Activated naive CD4-positive, alpha-beta T cell treated with anti-CD3 and anti-CD28 coated beads for 36 hours (primary cell): ENCODE measurements at regions not wholly inside any gene's neighbourhood (a gene's known extent, or its start where the extent isn't known, plus 50 kb on each side); places are given as distances from the start of the nearest gene placed in this dataset.

Source experiments
- CTCF ChIA-PET: fragments of 350-600 bp; sonication (Branson Sonifier 250); formaldehyde crosslinking; loops from one replicate; lab custom pipeline; 2021; ENCODE audit warnings: antibody characterized with exemption; lab: Charles Lee
- DNase-seq: peaks from one replicate; pipeline ENCODE4 v3.0.0-alpha.2; 2020
- H3K27ac Mint-ChIP-seq: one replicate; pipeline ENCODE4 v1.8.0; 2021; ENCODE audit warnings: mild to moderate bottlenecking, mixed read lengths
- H3K27me3 Mint-ChIP-seq: one replicate; pipeline ENCODE4 v1.8.0; 2021; ENCODE audit warnings: low read depth, mixed read lengths
- H3K36me3 Mint-ChIP-seq: one replicate; pipeline ENCODE4 v1.8.0; 2021; ENCODE audit warnings: low read depth, mixed read lengths
- H3K4me1 Mint-ChIP-seq: one replicate; pipeline ENCODE4 v1.8.0; 2021; ENCODE audit warnings: low read depth, mixed read lengths
- H3K4me3 Mint-ChIP-seq: one replicate; pipeline ENCODE4 v1.8.0; 2021; ENCODE audit warnings: mild to moderate bottlenecking, moderate library complexity, mixed read lengths
- H3K9me3 Mint-ChIP-seq: one replicate; pipeline ENCODE4 v1.8.0; 2021; ENCODE audit warnings: mixed read lengths
- intact Hi-C: fragments of 100-400 bp; cut with micrococcal nuclease; formaldehyde crosslinking; loops from one replicate; pipeline ENCODE4 v1.15.1; 2023

DNA sequence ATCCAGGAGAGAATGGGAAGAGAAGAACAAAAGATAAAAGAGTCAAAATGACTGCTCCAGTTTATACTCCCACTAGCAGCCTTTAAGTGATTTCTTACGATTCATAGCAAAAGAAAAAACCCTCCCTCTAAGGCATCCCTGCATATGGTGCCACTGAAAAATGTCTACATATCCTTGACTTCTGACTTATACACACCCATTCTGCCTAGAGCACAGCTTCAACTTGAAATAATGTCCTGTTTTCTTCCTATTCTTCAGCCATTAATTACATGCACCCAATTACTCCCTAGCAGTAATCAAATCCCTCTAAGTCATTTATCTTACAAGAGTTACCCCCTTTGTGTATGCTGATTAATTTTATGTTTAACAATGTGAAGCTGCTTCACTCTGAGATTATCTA is 393.5 kb downstream of the HTR7 start:
- no peak overlapping the region for H3K4me3 Mint-ChIP-seq
- no peaks in the 10 kb centered on the region for H3K9me3 Mint-ChIP-seq
- H3K27ac Mint-ChIP-seq, result no peak overlapping the region
- no peaks in the 10 kb centered on the region for H3K36me3 Mint-ChIP-seq
- H3K27me3 Mint-ChIP-seq, result no peaks in the 10 kb centered on the region
- intact Hi-C loops, result no loop called here
- CTCF ChIA-PET, result no interaction called here
- H3K4me1 Mint-ChIP-seq, result no peaks in the 10 kb centered on the region
- DNase-seq, result no peak

DNA sequence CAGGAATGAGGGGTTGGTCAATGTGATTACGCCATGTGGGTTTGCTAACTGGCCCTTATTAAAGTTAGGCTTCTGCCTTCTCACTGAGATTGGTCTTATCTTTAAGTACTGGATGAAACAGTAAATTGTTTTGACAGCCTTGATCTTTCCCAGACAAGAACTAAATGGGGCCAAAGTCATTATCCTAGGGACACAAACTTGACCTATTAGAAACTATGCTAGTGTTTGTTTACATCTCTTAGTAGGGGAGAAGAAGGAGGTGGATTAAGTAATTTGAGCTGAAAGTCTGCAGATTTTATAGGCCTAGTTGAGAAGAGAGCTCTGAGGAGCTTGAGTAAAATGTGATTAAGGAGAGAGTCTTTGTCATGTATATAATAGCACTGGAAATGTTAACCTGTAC is 386.9 kb downstream of the HTR7 start:
- no peak for DNase-seq
- H3K27ac Mint-ChIP-seq, result no peak overlapping the region
- CTCF ChIA-PET, result no interaction called here
- H3K4me3 Mint-ChIP-seq, result no peak overlapping the region
- intact Hi-C loops, result no loop called here
- no peaks in the 10 kb centered on the region for H3K27me3 Mint-ChIP-seq
- H3K36me3 Mint-ChIP-seq, result no peaks in the 10 kb centered on the region
- no peaks in the 10 kb centered on the region for H3K4me1 Mint-ChIP-seq
- no peaks in the 10 kb centered on the region for H3K9me3 Mint-ChIP-seq

DNA sequence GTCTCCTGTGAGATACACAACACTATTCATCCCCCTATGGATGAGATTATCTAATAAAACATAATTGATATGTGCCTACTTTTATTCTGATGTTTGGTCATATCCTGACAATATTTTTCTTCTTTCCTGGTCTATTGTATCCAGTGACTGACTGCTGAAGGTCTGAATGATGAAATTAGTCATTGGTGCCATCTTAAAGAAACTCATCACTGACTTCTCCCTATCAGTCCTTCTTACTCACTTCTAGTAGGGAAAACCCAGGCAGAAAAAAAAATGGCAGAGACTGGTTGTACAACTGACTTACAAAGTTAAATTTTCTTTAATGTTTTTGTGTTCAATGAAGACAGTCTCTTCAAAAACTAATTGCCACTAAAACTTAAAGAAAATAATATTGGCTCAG is 377.4 kb downstream of the HTR7 start:
- intact Hi-C loops, result no loop called here
- Mint-ChIP-seq H3K27me3 (no peaks in the 10 kb centered on the region), H3K9me3 (peaks cover 8% of the 10 kb centered on the region), H3K27ac (no peak overlapping the region), H3K4me1 (no peaks in the 10 kb centered on the region), H3K4me3 (no peak overlapping the region), H3K36me3 (no peaks in the 10 kb centered on the region)
- DNase-seq, result no peak
- CTCF ChIA-PET, result no interaction called here

DNA sequence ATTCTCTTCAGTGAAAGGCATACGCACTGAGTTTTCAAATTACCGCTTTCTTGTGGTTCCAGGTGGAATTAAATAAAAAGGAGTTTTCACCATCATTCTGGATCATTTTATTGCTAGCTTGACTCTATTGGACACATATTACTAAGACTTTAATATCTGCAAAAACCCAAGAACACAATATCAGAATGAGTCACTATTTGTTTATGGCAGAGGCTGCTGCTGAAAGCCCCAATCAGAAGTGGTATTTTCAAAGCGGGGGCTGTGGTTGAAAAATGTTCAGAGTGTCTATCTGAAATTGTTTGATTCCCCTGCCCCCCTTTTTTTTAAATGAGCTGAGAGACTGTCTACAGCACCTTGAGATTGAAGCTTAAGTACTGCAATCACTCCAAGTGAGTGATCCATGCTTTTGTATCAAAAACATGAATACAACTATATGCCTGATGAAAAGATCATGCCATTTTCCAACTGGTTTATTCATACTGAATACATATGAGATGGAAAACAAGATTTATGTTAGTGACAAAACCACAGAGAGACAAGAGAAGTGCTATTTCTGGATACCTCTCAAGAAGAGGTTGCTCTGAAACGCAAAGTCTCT is 376.4 kb downstream of the HTR7 start:
- Mint-ChIP-seq H3K4me3 (no peak overlapping the region), H3K9me3 (peaks cover 8% of the 10 kb centered on the region), H3K27me3 (no peaks in the 10 kb centered on the region), H3K27ac (no peak overlapping the region), H3K4me1 (no peaks in the 10 kb centered on the region), H3K36me3 (no peaks in the 10 kb centered on the region)
- intact Hi-C loops, result no loop called here
- no peak for DNase-seq
- CTCF ChIA-PET, result no interaction called here

DNA sequence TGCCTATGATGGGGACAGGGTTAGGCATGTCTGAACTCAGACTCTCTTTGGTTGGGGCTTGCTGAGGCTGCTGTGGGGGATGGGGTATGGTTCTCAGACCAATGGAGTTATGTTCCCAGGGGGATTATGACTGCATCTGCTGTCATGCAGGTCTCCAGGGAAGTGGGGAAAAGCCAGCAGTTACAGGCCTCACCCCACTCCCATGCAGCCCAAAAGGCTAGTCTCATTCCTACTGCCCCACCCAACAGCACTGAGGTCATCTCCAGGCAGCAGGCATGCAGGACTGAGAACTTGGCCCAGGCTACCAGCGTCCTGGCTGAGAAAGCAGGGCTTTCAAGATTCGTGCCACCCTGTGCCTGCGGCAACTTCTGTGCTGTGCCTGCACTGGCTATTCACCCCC is 373.3 kb downstream of the HTR7 start:
- intact Hi-C loops, result no loop called here
- CTCF ChIA-PET, result no interaction called here

DNA sequence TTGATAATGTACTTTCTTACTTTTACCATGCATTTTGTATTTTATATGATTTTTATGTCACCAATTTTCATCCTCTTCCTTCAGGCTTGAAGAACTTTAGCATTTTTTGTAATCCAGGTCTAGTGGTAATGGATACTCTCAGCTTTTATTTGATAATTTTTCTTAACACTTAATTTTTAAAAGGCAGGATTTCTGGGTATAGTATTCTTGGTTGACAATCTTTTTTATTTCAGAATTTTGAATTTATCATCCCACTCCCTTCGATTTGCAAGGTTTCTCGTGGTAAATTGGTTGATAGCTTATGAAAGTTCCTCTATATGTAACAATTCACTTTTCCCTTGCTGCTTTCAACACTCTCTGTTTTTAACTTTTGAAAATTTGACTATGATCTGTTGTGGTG is 363.7 kb downstream of the HTR7 start:
- Mint-ChIP-seq H3K36me3 (no peaks in the 10 kb centered on the region), H3K4me3 (no peak overlapping the region), H3K9me3 (peaks cover 31% of the 10 kb centered on the region), H3K27ac (no peak overlapping the region), H3K4me1 (no peaks in the 10 kb centered on the region), H3K27me3 (no peaks in the 10 kb centered on the region)
- CTCF ChIA-PET, result no interaction called here
- intact Hi-C loops, result no loop called here
- DNase-seq, result no peak

More for the DNA sequence above, 373.3 kb downstream of the HTR7 start:
- DNase-seq, result no peak
- Mint-ChIP-seq H3K4me3 (no peak overlapping the region), H3K27ac (no peak overlapping the region), H3K4me1 (no peaks in the 10 kb centered on the region), H3K27me3 (no peaks in the 10 kb centered on the region), H3K36me3 (no peaks in the 10 kb centered on the region), H3K9me3 (peaks cover 6% of the 10 kb centered on the region)

DNA sequence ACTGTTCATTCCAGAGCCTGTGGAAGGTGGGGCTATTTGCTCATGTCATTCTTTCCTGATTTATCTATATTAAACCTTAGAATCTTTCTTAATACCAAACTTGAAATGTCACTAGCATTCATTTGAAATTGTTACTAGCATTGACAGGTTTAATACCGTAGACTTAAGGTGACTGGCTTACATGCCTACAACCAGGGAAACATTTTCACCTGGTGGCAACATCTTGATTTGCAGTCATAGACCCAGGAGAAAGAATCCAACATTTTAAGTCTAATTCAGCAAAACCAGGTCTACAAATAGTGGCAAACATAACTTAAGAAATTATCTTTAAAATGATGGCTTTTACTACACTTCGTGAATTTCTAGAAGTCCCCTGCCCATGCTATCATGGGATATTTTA is 353.7 kb downstream of the HTR7 start:
- H3K9me3 Mint-ChIP-seq, result no peaks in the 10 kb centered on the region
- no peaks in the 10 kb centered on the region for H3K36me3 Mint-ChIP-seq
- H3K4me3 Mint-ChIP-seq, result no peak overlapping the region
- H3K27ac Mint-ChIP-seq, result no peak overlapping the region
- no peaks in the 10 kb centered on the region for H3K4me1 Mint-ChIP-seq
- CTCF ChIA-PET, result no interaction called here
- DNase-seq, result no peak
- intact Hi-C loops, result no loop called here
- peaks cover 1% of the 10 kb centered on the region for H3K27me3 Mint-ChIP-seq

DNA sequence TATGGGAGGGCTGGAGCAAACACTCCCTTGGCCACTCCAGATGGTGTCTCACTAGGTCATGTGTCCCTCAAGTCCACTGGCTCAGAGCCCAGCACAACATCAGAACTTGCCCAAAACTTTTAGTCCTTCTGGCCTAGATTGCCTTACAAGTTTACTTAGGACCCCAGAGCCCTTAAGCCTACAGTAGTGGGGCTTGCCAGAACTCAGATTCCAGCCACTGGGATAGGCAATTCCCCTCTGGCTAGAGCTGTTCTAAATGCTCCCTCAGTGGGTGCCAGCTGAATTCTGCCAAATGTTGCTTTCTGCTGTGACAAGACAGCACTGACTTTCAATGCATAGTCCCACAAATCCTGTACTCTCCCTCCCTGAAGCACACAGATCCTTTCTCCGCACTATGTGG is 331.1 kb downstream of the HTR7 start:
- H3K4me1 Mint-ChIP-seq, result no peaks in the 10 kb centered on the region
- H3K27ac Mint-ChIP-seq, result no peak overlapping the region
- H3K36me3 Mint-ChIP-seq, result no peaks in the 10 kb centered on the region
- peaks cover 6% of the 10 kb centered on the region for H3K9me3 Mint-ChIP-seq
- CTCF ChIA-PET, result no interaction called here
- DNase-seq, result no peak
- H3K27me3 Mint-ChIP-seq, result peaks cover 4% of the 10 kb centered on the region
- no peak overlapping the region for H3K4me3 Mint-ChIP-seq
- intact Hi-C loops, result no loop called here

DNA sequence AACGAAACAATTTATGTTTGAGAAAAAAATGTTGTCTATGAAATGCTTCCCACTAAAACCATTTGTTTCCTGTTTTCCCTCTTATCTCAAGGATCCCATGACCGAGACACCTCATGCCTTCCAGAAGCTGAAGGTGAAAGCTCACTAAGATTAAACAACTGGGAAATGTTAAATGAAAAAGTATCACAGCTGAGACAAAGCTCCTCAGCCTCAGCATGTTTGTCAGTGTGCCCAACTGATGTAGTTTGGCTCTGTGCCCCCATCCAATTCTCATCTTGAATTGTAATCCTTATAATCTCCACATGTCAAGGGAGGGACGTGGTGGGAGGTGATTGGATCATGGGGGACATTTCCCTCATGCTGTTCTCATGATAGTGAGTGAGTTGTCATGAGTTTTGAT is 327.3 kb downstream of the HTR7 start:
- intact Hi-C loops, result no loop called here
- no peak for DNase-seq
- peaks cover 2% of the 10 kb centered on the region for H3K9me3 Mint-ChIP-seq
- H3K27me3 Mint-ChIP-seq, result peaks cover 3% of the 10 kb centered on the region
- no peaks in the 10 kb centered on the region for H3K4me1 Mint-ChIP-seq
- no peak overlapping the region for H3K4me3 Mint-ChIP-seq
- CTCF ChIA-PET, result no interaction called here
- no peak overlapping the region for H3K27ac Mint-ChIP-seq
- H3K36me3 Mint-ChIP-seq, result no peaks in the 10 kb centered on the region

DNA sequence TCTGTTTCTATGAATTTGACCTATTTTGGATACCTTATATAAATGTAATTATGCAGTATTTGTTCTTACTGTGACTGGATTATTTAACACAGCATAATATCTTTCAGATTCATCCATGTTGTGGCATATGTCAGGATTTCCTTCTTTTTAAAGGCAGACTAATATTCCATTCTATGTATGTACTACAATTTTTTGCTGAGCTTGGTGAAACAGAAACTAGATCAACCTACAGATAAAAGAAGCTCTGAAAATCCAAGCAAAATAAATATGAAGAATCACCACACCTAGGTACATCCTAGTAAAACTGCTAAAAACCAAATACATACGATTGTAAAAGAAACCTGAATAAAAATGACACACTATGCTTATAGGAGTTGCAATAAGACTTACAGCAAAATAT is 300.5 kb downstream of the HTR7 start:
- no peak overlapping the region for H3K4me3 Mint-ChIP-seq
- intact Hi-C loops, result no loop called here
- CTCF ChIA-PET, result interaction anchor here (0.6 kb wide), 1 partner anchor 655 kb away, joined by 3 read pairs; no protein-coding TSS in a partner anchor

DNA sequence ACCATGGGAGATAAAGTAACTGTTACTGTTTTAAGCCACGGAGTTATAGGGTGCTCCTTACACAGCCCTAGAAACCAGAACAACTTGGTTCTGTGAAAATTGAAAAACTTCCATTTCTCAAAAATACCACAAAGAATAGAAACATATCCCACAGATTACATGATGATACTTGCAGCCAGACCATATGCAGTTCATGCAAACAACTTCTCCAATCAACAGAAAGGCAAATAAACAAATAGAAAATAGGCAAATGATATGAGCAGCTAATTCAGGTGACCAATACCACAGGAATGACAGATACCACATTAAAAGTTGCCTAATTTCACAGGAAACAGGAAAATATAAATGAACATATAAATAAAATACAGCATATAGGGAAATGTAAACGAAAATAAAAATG is 297.5 kb downstream of the HTR7 start:
- intact Hi-C loops, result no loop called here
- Mint-ChIP-seq H3K4me1 (no peaks in the 10 kb centered on the region), H3K27ac (no peak overlapping the region), H3K36me3 (no peaks in the 10 kb centered on the region), H3K9me3 (no peaks in the 10 kb centered on the region), H3K27me3 (no peaks in the 10 kb centered on the region), H3K4me3 (no peak overlapping the region)
- DNase-seq, result no peak
- CTCF ChIA-PET, result no interaction called here

More for the DNA sequence above, 300.5 kb downstream of the HTR7 start:
- Mint-ChIP-seq H3K36me3 (no peaks in the 10 kb centered on the region), H3K4me1 (no peaks in the 10 kb centered on the region), H3K27ac (no peak overlapping the region), H3K27me3 (peaks cover 5% of the 10 kb centered on the region), H3K9me3 (no peaks in the 10 kb centered on the region)
- DNase-seq, result no peak

DNA sequence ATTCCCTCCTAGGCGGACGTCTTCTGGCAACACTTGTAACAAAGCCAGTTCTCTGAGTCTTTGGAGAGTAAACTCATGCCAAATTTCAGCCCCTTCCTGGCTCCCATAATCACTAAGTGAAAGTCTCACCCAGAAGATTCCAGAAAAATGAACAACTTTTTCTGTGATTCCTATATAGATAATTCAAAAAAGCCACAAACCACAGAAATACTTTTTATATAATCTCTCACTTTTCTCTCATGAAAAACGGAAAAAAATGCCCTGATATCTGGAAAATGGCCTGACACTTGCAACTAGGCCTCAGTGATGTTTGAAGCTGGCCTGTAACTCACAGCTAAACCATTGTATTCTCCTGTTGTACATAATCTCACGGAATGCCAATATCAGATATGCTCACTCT is 296.2 kb downstream of the HTR7 start:
- Mint-ChIP-seq H3K4me1 (no peaks in the 10 kb centered on the region), H3K27ac (no peak overlapping the region), H3K36me3 (no peaks in the 10 kb centered on the region), H3K27me3 (no peaks in the 10 kb centered on the region), H3K4me3 (no peak overlapping the region), H3K9me3 (no peaks in the 10 kb centered on the region)
- CTCF ChIA-PET, result no interaction called here
- intact Hi-C loops, result no loop called here
- no peak for DNase-seq

DNA sequence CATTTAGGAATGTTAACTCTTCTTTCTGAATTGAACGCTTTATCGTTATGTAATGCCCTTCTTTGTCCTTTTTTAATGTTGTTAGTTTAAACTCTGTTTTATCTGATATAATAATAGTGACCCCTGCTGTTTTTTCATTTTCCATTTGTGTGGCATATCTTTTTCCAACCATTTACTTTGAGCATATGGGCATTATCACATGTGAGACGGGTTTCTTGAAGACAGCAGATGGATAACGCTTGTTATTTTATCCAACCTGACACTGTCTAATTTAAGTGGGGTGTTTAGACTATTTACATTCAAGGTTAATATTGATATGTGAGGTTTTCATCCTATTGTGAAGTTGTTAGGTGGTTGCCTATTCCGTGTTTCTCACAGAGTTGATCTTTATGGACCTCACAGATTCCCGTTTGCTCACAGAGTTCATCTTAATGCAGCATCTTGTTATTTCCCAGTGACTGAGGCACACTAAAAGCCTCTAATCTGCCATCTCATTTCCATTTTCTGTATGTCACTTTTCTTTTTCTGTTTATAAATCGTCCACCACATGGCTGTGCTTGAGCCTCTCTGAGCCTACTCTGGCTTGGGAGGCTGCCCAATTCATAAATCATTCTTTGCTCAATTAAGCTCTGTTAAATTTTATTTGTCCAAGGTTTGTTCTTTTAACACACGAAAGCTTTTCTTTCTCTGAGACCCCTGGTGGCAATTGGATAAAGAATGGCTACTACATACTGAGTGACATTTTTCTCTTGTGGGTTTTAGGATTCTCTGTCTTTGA is 286.2 kb downstream of the HTR7 start:
- Mint-ChIP-seq H3K27ac (no peak overlapping the region), H3K36me3 (no peaks in the 10 kb centered on the region), H3K4me3 (no peak overlapping the region), H3K4me1 (no peaks in the 10 kb centered on the region), H3K27me3 (peaks cover 9% of the 10 kb centered on the region), H3K9me3 (no peaks in the 10 kb centered on the region)
- CTCF ChIA-PET, result no interaction called here
- intact Hi-C loops, result no loop called here
- no peak for DNase-seq
